Neural progenitor cell (in vitro differentiated cells): ENCODE measurements at regions not wholly inside any gene's neighbourhood (a gene's known extent, or its start where the extent isn't known, plus 50 kb on each side); places are given as distances from the start of the nearest gene placed in this dataset.
A peak's percentile ranks its signal among the peaks of the same experiment; 100 is the strongest.

ENCODE experiments used
- DNase-seq: peaks from one replicate; pipeline ENCODE4 v3.0.0-alpha.2; 2016; ENCODE audit warnings: low spot score
- H2AFZ ChIP-seq: fragments of 200-600 bp; sonication (generic); replicated peaks from 2 replicates; pipeline ENCODE4 v1.6.1; 2016; ENCODE audit warnings: antibody characterized with exemption
- H3F3A ChIP-seq: fragments of 200-600 bp; sonication (generic); 2 replicates; pipeline ENCODE4 v1.6.1; 2016; ENCODE audit warnings: antibody characterized with exemption, low read depth
- H3K27ac ChIP-seq: fragments of 200-600 bp; sonication (generic); 2 replicates; pipeline ENCODE4 v1.5.1; 2016; ENCODE audit warnings: mild to moderate bottlenecking
- H3K27me3 ChIP-seq: fragments of 200-600 bp; sonication (generic); 2 replicates; pipeline ENCODE4 v1.6.1; 2016; ENCODE audit warnings: mild to moderate bottlenecking, moderate library complexity
- H3K36me3 ChIP-seq: fragments of 200-600 bp; sonication (generic); 2 replicates; pipeline ENCODE4 v1.5.1; 2016
- H3K4me1 ChIP-seq: fragments of 200-600 bp; sonication (generic); 2 replicates; pipeline ENCODE4 v1.6.1; 2016; ENCODE audit warnings: mixed run types
- H3K4me2 ChIP-seq: fragments of 200-600 bp; sonication (generic); 2 replicates; pipeline ENCODE4 v1.6.1; 2016
- H3K4me3 ChIP-seq: fragments of 200-600 bp; sonication (generic); 2 replicates; pipeline ENCODE4 v1.5.1; 2016
- H3K79me2 ChIP-seq: fragments of 200-600 bp; sonication (generic); 2 replicates; pipeline ENCODE4 v1.6.1; 2016; ENCODE audit warnings: low read depth
- H3K9ac ChIP-seq: fragments of 200-600 bp; sonication (generic); 2 replicates; pipeline ENCODE4 v1.6.1; 2016
- H3K9me3 ChIP-seq: fragments of 200-600 bp; sonication (generic); 2 replicates; pipeline ENCODE4 v1.5.1; 2016; ENCODE audit warnings: low read depth
- H4K20me1 ChIP-seq: fragments of 200-600 bp; sonication (generic); 2 replicates; pipeline ENCODE4 v1.6.1; 2016; ENCODE audit warnings: low read depth
- H3K27ac Mint-ChIP-seq: 3 replicates; pipeline ENCODE4 v1.8.0; 2021; ENCODE audit warnings: mixed read lengths
- H3K27me3 Mint-ChIP-seq: 2 replicates; pipeline ENCODE4 v1.8.0; 2022; ENCODE audit warnings: low read depth, mild to moderate bottlenecking, inconsistent platforms, moderate library complexity, mixed read lengths; ENCODE audit not compliant: insufficient read depth
- H3K36me3 Mint-ChIP-seq: 3 replicates; pipeline ENCODE4 v1.8.0; 2021; ENCODE audit warnings: mixed read lengths
- H3K4me1 Mint-ChIP-seq: 3 replicates; pipeline ENCODE4 v1.8.0; 2021; ENCODE audit warnings: mixed read lengths
- H3K4me3 Mint-ChIP-seq: 3 replicates; pipeline ENCODE4 v1.8.0; 2021; ENCODE audit warnings: mild to moderate bottlenecking, moderate library complexity, mixed read lengths
- H3K9me3 Mint-ChIP-seq: 3 replicates; pipeline ENCODE4 v1.8.0; 2020; ENCODE audit warnings: mixed read lengths
- EZH2 ChIP-seq: fragments of 200-600 bp; sonication (generic); IDR thresholded peaks from 2 replicates; pipeline ENCODE4 v1.6.1; 2017; ENCODE audit warnings: antibody characterized with exemption, mild to moderate bottlenecking, moderate library complexity
- EZH2phosphoT487 ChIP-seq: fragments of 200-600 bp; sonication (generic); IDR thresholded peaks from 2 replicates; pipeline ENCODE4 v1.6.1; 2017; ENCODE audit warnings: antibody characterized with exemption
- TF ChIP-seq, protein P1 (sequence below): fragments of 200-600 bp; sonication (generic); IDR thresholded peaks from 2 replicates; pipeline ENCODE4 v1.5.1; 2017; ENCODE audit warnings: antibody characterized with exemption, mild to moderate bottlenecking

DNA sequence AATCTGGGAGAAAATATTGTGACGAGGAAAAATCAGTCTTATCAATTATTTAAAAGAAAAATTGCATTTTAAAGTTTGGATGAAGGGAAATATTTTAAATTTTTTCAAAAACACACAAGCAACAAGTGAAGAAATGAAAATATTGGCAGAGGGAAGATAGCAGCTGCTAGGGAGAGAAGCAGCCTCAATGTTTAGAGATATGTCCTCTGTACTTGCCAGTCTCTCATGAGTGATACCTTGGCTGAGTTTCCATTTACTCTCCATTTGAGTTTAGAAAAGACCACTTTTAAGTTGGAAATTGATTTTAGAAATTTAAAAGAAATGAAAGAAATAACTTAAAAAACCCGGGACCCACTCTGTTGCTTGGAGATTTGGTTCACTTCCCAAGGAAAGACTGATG, 88.6 kb upstream of the DBX1 start:
- TF ChIP-seq EZH2phosphoT487 (no peak), EZH2 (no peak)
- TF ChIP-seq, protein P1, sequence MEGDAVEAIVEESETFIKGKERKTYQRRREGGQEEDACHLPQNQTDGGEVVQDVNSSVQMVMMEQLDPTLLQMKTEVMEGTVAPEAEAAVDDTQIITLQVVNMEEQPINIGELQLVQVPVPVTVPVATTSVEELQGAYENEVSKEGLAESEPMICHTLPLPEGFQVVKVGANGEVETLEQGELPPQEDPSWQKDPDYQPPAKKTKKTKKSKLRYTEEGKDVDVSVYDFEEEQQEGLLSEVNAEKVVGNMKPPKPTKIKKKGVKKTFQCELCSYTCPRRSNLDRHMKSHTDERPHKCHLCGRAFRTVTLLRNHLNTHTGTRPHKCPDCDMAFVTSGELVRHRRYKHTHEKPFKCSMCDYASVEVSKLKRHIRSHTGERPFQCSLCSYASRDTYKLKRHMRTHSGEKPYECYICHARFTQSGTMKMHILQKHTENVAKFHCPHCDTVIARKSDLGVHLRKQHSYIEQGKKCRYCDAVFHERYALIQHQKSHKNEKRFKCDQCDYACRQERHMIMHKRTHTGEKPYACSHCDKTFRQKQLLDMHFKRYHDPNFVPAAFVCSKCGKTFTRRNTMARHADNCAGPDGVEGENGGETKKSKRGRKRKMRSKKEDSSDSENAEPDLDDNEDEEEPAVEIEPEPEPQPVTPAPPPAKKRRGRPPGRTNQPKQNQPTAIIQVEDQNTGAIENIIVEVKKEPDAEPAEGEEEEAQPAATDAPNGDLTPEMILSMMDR, result no peak
- H3F3A ChIP-seq, result peaks cover 37% of the 10 kb centered on the region

DNA sequence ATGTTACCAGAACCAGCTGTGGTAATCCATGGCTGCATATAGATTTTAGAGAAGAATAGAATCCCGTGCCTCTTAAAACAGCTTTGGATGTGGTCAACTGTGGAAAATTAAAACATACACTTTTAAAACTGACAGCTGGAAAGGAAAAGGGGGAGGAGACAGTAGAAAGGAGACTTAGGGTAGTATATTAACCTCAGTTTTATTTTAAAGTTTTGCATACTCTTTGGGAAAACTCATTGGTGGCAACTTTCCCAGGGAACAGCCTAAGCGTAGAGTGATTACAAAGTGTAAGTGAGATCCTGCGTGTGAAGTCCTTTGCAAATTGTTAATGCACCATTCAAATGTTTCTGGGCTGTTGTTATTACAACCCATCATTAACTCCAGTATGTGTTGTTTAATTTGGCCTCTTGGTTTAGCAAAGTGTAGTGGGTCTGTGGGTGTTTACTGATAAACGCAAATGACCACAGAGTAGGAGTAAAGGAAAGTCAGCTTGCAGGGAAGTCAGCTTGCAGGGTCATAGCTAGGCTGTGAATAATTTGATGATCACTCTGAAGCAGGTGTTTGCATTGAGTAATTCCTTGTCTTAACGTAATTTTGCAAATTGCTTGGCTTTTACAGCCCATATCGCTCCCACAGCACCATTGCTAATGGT, 88.0 kb upstream of the DBX1 start:
- TF ChIP-seq, protein P1, result no peak
- no peak for TF ChIP-seq EZH2phosphoT487
- TF ChIP-seq EZH2, result no peak
- Histone ChIP-seq H2AFZ (peak overlapping the region; percentile 57), H3K27me3 (no peaks in the 10 kb centered on the region), H4K20me1 (no peaks in the 10 kb centered on the region), H3K4me2 (peak overlapping the region; percentile 64), H3K9me3 (no peaks in the 10 kb centered on the region), H3K36me3 (no peaks in the 10 kb centered on the region), H3K9ac (no peak overlapping the region), H3K4me3 (no peak overlapping the region), H3K79me2 (no peaks in the 10 kb centered on the region), H3K27ac (no peak overlapping the region), H3K4me1 (peaks cover 58% of the 10 kb centered on the region), H3F3A (peaks cover 44% of the 10 kb centered on the region)
- Mint-ChIP-seq H3K4me3 (no peak overlapping the region), H3K27me3 (peaks cover 31% of the 10 kb centered on the region), H3K4me1 (peaks cover 48% of the 10 kb centered on the region), H3K9me3 (peaks cover 2% of the 10 kb centered on the region), H3K27ac (peak overlapping the region; percentile 76), H3K36me3 (no peaks in the 10 kb centered on the region)
- DNase-seq, result no peak

More for the DNA sequence above, 88.6 kb upstream of the DBX1 start:
- H3K4me2 ChIP-seq, result peak overlapping the region; percentile 64
- H3K36me3 ChIP-seq, result no peaks in the 10 kb centered on the region
- peaks cover 31% of the 10 kb centered on the region for H3K27me3 Mint-ChIP-seq
- peaks cover 54% of the 10 kb centered on the region for H3K4me1 ChIP-seq
- no peak overlapping the region for H3K27ac Mint-ChIP-seq
- H3K36me3 Mint-ChIP-seq, result no peaks in the 10 kb centered on the region
- no peak overlapping the region for H3K9ac ChIP-seq
- H3K27ac ChIP-seq, result no peak overlapping the region
- DNase-seq, result no peak
- H3K4me3 Mint-ChIP-seq, result no peak overlapping the region
- no peak overlapping the region for H2AFZ ChIP-seq
- H3K4me1 Mint-ChIP-seq, result peaks cover 50% of the 10 kb centered on the region
- no peak overlapping the region for H3K4me3 ChIP-seq
- H3K27me3 ChIP-seq, result no peaks in the 10 kb centered on the region
- peaks cover 2% of the 10 kb centered on the region for H3K9me3 Mint-ChIP-seq
- no peaks in the 10 kb centered on the region for H3K9me3 ChIP-seq
- H4K20me1 ChIP-seq, result no peaks in the 10 kb centered on the region
- H3K79me2 ChIP-seq, result no peaks in the 10 kb centered on the region

DNA sequence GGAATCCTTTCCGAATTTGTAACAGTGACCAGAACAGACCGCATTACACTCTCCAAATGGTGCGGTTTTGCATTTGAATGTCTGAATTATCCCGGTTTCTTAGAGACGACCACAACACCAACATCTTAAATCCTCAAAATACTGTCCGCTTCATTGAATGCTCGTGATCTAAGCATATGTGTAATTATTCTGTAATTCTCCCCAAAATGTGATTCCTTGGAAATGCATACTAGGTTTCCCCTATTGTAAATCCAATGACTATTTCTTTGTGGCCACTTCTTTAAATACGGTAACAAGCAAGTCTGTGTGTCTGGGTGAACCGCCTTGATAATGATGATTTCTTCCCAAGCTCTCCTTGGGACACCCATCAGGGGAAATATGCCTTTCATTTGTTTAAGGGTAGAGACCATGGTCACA, 87.3 kb upstream of the DBX1 start:
- Histone ChIP-seq H3K79me2 (no peaks in the 10 kb centered on the region), H3K4me2 (peak overlapping the region; percentile 64), H2AFZ (no peak overlapping the region), H3K27me3 (no peaks in the 10 kb centered on the region), H3K4me1 (peaks cover 63% of the 10 kb centered on the region), H3K36me3 (no peaks in the 10 kb centered on the region), H3K9ac (no peak overlapping the region), H3K27ac (no peak overlapping the region), H3F3A (peaks cover 49% of the 10 kb centered on the region), H4K20me1 (no peaks in the 10 kb centered on the region), H3K9me3 (no peaks in the 10 kb centered on the region), H3K4me3 (peak overlapping the region; percentile 23)
- no peak for TF ChIP-seq EZH2
- TF ChIP-seq EZH2phosphoT487, result no peak
- TF ChIP-seq, protein P1, result no peak
- Mint-ChIP-seq H3K27me3 (peaks cover 31% of the 10 kb centered on the region), H3K4me3 (peak overlapping the region; percentile 61), H3K36me3 (no peaks in the 10 kb centered on the region), H3K27ac (peak overlapping the region; percentile 35), H3K9me3 (peaks cover 6% of the 10 kb centered on the region), H3K4me1 (peaks cover 51% of the 10 kb centered on the region)
- peak; percentile 59 for DNase-seq
